H1 (cell line): ENCODE measurements at regions not wholly inside any gene's neighbourhood (a gene's known extent, or its start where the extent isn't known, plus 50 kb on each side); places are given as distances from the start of the nearest gene placed in this dataset.

Source experiments
- CTCF ChIA-PET: fragments of 300-600 bp; sonication (Branson Sonifier 250); formaldehyde crosslinking; loops from one replicate; lab custom pipeline; 2021; ENCODE audit not compliant: partially characterized antibody; lab: Charles Lee
- POLR2A ChIA-PET: fragments of 300-600 bp; sonication (Branson Sonifier 250); formaldehyde crosslinking; loops from one replicate; lab custom pipeline; 2021; ENCODE audit warnings: inconsistent platforms; ENCODE audit not compliant: partially characterized antibody; lab: Charles Lee
- DNase-seq, 2 experiments: peaks; one replicate each; pipeline versions ENCODE4 v3.0.0 to v3.0.0-alpha.2; 2010 to 2022; ENCODE audit warnings: low spot score in 2 of 2, low read depth in 1 of 2, mixed read lengths in 1 of 2
- FAIRE-seq: peaks from 2 replicates; lab custom pipeline; 2011; peaks lifted over from hg19 to GRCh38; lab: Jason Lieb, UNC
- H2AFZ ChIP-seq: 2 replicates; pipeline ENCODE4 v1.8.1; 2012; ENCODE audit warnings: low read length, inconsistent platforms
- H2AK5ac ChIP-seq: 2 replicates; pipeline ENCODE4 v1.6.1; 2013; ENCODE audit warnings: low read depth, low read length
- H2BK120ac ChIP-seq: replicated peaks from 2 replicates; pipeline ENCODE3; 2013; ENCODE audit warnings: low read depth, low read length, inconsistent platforms
- H2BK12ac ChIP-seq: 2 replicates; pipeline ENCODE4 v1.6.1; 2013; ENCODE audit warnings: low read depth, low read length
- H2BK15ac ChIP-seq: 2 replicates; pipeline ENCODE4 v1.6.1; 2013; ENCODE audit warnings: low read length
- H2BK20ac ChIP-seq: 2 replicates; pipeline ENCODE4 v1.6.1; 2013; ENCODE audit warnings: low read length
- H2BK5ac ChIP-seq: 2 replicates; pipeline ENCODE4 v1.6.1; 2013; ENCODE audit warnings: low read depth, low read length
- H3K14ac ChIP-seq: 2 replicates; pipeline ENCODE4 v1.6.1; 2013; ENCODE audit warnings: inconsistent platforms; ENCODE audit not compliant: insufficient read length
- H3K18ac ChIP-seq: 2 replicates; pipeline ENCODE4 v1.6.1; 2013; ENCODE audit warnings: low read length; ENCODE audit errors: extremely low read depth
- H3K23ac ChIP-seq: 2 replicates; pipeline ENCODE4 v1.6.1; 2013; ENCODE audit warnings: inconsistent platforms; ENCODE audit not compliant: insufficient read length
- H3K23me2 ChIP-seq: 2 replicates; pipeline ENCODE4 v1.6.1; 2013; ENCODE audit warnings: low read depth, low read length
- H3K27ac ChIP-seq: 2 replicates; pipeline ENCODE4 v1.6.1; 2011; ENCODE audit warnings: low read depth, low read length, inconsistent platforms
- H3K27me3 ChIP-seq, 4 experiments: replicated peaks in 1 of 4; 1 replicate in 1 of 4; 2 replicates in 3 of 4; pipeline versions ENCODE4 v1.6.1 to v1.8.1; 2011 to 2013; ENCODE audit warnings: low read length in 3 of 4, mild to moderate bottlenecking in 3 of 4, inconsistent platforms in 2 of 4, mixed read lengths in 2 of 4, moderate library complexity in 1 of 4; ENCODE audit not compliant: control insufficient read depth in 3 of 4, insufficient read depth in 3 of 4; ENCODE audit errors: extremely low read depth in 1 of 4
- H3K36me3 ChIP-seq, 4 experiments: 2 replicates each; pipeline versions ENCODE4 v1.6.1 to v1.8.1; 2011 to 2013; ENCODE audit warnings: mild to moderate bottlenecking in 4 of 4, low read length in 3 of 4, moderate library complexity in 2 of 4, control low read depth in 1 of 4, inconsistent platforms in 1 of 4; ENCODE audit not compliant: insufficient read depth in 4 of 4, control insufficient read depth in 2 of 4
- H3K4ac ChIP-seq: replicated peaks from 2 replicates; pipeline ENCODE3; 2013; ENCODE audit warnings: low read length, low read depth, mixed read lengths, inconsistent platforms; ENCODE audit not compliant: insufficient read length
- H3K4me1 ChIP-seq, 4 experiments: replicated peaks in 1 of 4; 1 replicate in 1 of 4; 2 replicates in 3 of 4; pipeline versions ENCODE4 v1.6.1 to v1.8.1; 2011 to 2013; ENCODE audit warnings: low read length in 3 of 4, inconsistent platforms in 2 of 4, mixed read lengths in 1 of 4; ENCODE audit not compliant: insufficient read depth in 4 of 4, control insufficient read depth in 3 of 4
- H3K4me2 ChIP-seq, 2 experiments: 2 replicates each; pipeline versions ENCODE4 v1.6.1 to v1.8.1; 2011 to 2013; ENCODE audit warnings: low read depth in 2 of 2, low read length in 2 of 2, control low read depth in 1 of 2, inconsistent platforms in 1 of 2, mild to moderate bottlenecking in 1 of 2; ENCODE audit not compliant: insufficient read depth in 1 of 2
- H3K4me3 ChIP-seq, 4 experiments: fragments of 200-600, 300-600 bp in 1 of 4; sonication (generic), shearing (Covaris generic), sonication (Bioruptor Twin) in 1 of 4; 2 replicates each; pipeline versions ENCODE4 v1.5.1 to v1.8.1; 2011 to 2016; ENCODE audit warnings: low read length in 4 of 4, low read depth in 3 of 4, control low read depth in 2 of 4, inconsistent platforms in 2 of 4, mild to moderate bottlenecking in 2 of 4, mixed read lengths in 1 of 4, moderate library complexity in 1 of 4; ENCODE audit not compliant: insufficient read depth in 2 of 4; ENCODE audit errors: extremely low read depth in 1 of 4
- H3K56ac ChIP-seq: replicated peaks from 2 replicates; pipeline ENCODE3; 2013; ENCODE audit warnings: low read depth, mild to moderate bottlenecking, mixed read lengths, low read length, inconsistent platforms; ENCODE audit not compliant: insufficient read length
- H3K79me1 ChIP-seq: 2 replicates; pipeline ENCODE4 v1.6.1; 2013; ENCODE audit warnings: low read depth, low read length, control low read depth
- H3K79me2 ChIP-seq, 2 experiments: 2 replicates each; pipeline versions ENCODE4 v1.6.1 to v1.8.1; 2012 to 2013; ENCODE audit warnings: low read length in 2 of 2, mild to moderate bottlenecking in 2 of 2, inconsistent platforms in 1 of 2; ENCODE audit not compliant: insufficient read depth in 2 of 2, control insufficient read depth in 1 of 2
- H3K9ac ChIP-seq, 4 experiments: replicated peaks in 1 of 4; 1 replicate in 1 of 4; 2 replicates in 3 of 4; pipeline versions ENCODE4 v1.6.1 to v1.8.1; 2011 to 2013; ENCODE audit warnings: low read depth in 3 of 4, low read length in 3 of 4, control low read depth in 2 of 4, mild to moderate bottlenecking in 2 of 4, moderate library complexity in 2 of 4, inconsistent platforms in 1 of 4; ENCODE audit errors: extremely low read depth in 1 of 4
- H3K9me3 ChIP-seq, 2 experiments: 2 replicates each; pipeline versions ENCODE4 v1.6.1 to v1.8.1; 2012 to 2013; ENCODE audit warnings: mild to moderate bottlenecking in 2 of 2, moderate library complexity in 2 of 2, control low read depth in 1 of 2, inconsistent platforms in 1 of 2, low read depth in 1 of 2, low read length in 1 of 2, mixed read lengths in 1 of 2; ENCODE audit not compliant: insufficient read depth in 2 of 2
- H4K20me1 ChIP-seq, 2 experiments: replicated peaks in 1 of 2; 2 replicates each; pipeline versions ENCODE3 to v1.8.1; 2011 to 2013; ENCODE audit warnings: inconsistent platforms in 2 of 2, low read length in 2 of 2, mild to moderate bottlenecking in 1 of 2; ENCODE audit not compliant: insufficient read depth in 2 of 2, control insufficient read depth in 1 of 2
- H4K5ac ChIP-seq: 2 replicates; pipeline ENCODE4 v1.6.1; 2013; ENCODE audit warnings: low read length, low read depth, mixed read lengths, inconsistent platforms; ENCODE audit not compliant: insufficient read length
- H4K8ac ChIP-seq: 2 replicates; pipeline ENCODE4 v1.8.0; 2013; ENCODE audit warnings: mild to moderate bottlenecking, moderate library complexity, low read length, inconsistent platforms; ENCODE audit not compliant: insufficient read depth; ENCODE audit errors: extremely low read depth
- H4K91ac ChIP-seq: replicated peaks from 2 replicates; pipeline ENCODE3; 2013; ENCODE audit warnings: low read length, mixed read lengths, inconsistent platforms; ENCODE audit not compliant: insufficient read length
- EZH2 ChIP-seq: fragments of 200-600 bp; sonication (generic); IDR thresholded peaks from 2 replicates; pipeline ENCODE4 v1.7.1; 2012; ENCODE audit warnings: low read depth, mild to moderate bottlenecking, moderate library complexity, low read length, inconsistent platforms; ENCODE audit not compliant: severe bottlenecking
- TCF12 ChIP-seq: IDR thresholded peaks from 2 replicates; pipeline ENCODE4 v1.6.1; 2011; ENCODE audit warnings: low read depth, mild to moderate bottlenecking, low read length
- WGBS, 2 experiments: shearing (Covaris generic) in 1 of 2; methylation state at CpG; one replicate each; pipeline versions ENCODE4 v1.1.6 to v1.1.7; 2013 to 2015; ENCODE audit warnings: low lambda C conversion rate in 2 of 2, mixed read lengths in 2 of 2, inconsistent platforms in 1 of 2, low coverage in 1 of 2, missing lambda C conversion rate in 1 of 2; ENCODE audit not compliant: insufficient replicate concordance in 2 of 2, insufficient coverage in 1 of 2, insufficient read length in 1 of 2; ENCODE audit errors: extremely low coverage in 1 of 2, missing lambda C conversion rate in 1 of 2; 5-methylcytosine and 5-hydroxymethylcytosine counted together

DNA sequence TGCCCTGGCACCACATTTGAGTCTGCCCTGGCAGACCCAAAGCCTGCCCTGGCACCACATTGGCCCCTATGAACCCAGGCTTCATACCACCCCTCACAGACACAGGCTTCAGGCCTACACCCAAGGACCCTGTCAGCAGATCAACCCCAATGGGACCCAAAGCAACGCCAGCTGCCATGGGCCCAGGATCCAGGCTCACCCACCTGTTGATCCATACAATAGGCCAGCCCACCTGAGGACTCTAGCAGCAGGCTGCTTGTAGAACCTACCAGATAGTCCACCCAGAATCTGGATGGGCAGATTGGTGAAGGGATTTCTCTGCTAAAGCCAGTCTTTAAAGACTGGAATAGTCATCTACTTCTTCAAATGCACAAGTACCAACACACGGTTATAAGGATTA, 114.4 kb downstream of the LAS1L start:
- H3K27ac ChIP-seq, result no peak overlapping the region
- ChIA-PET POLR2A (no interaction called here), CTCF (no interaction called here)
- H2BK5ac ChIP-seq, result no peak overlapping the region
- H3K79me1 ChIP-seq, result no peaks in the 10 kb centered on the region
- H2BK120ac ChIP-seq, result no peak overlapping the region
- no peak overlapping the region for H4K91ac ChIP-seq
- H3K18ac ChIP-seq, result no peak overlapping the region
- no peak overlapping the region for H2BK20ac ChIP-seq
- no peak for FAIRE-seq
- H3K27me3 ChIP-seq, result no peaks in the 10 kb centered on the region
- no peak overlapping the region for H3K4me2 ChIP-seq
- no peak overlapping the region for H3K4ac ChIP-seq
- H3K9me3 ChIP-seq, result no peaks in the 10 kb centered on the region
- H2BK15ac ChIP-seq, result no peak overlapping the region
- H4K8ac ChIP-seq, result no peak overlapping the region
- H2AK5ac ChIP-seq, result no peak overlapping the region
- H3K14ac ChIP-seq, result no peak overlapping the region
- no peaks in the 10 kb centered on the region for H3K36me3 ChIP-seq
- no peak overlapping the region for H2BK12ac ChIP-seq
- no peak overlapping the region for H2AFZ ChIP-seq
- DNase-seq, result no peak
- no peaks in the 10 kb centered on the region for H3K23me2 ChIP-seq
- H3K56ac ChIP-seq, result no peak overlapping the region
- WGBS, 2 experiments, result 78% methylated on average over 2 of the region's 2 CpGs; no CpG with 5 or more reads in 1 of the 2 experiments
- H3K4me1 ChIP-seq, result no peaks in the 10 kb centered on the region
- no peaks in the 10 kb centered on the region for H4K20me1 ChIP-seq
- H3K23ac ChIP-seq, result no peak overlapping the region
- H3K9ac ChIP-seq, result no peak overlapping the region
- no peak for TF ChIP-seq TCF12
- no peak for TF ChIP-seq EZH2
- no peak overlapping the region for H3K4me3 ChIP-seq
- H3K79me2 ChIP-seq, result no peaks in the 10 kb centered on the region
- H4K5ac ChIP-seq, result no peak overlapping the region
